ENCODE measurements at regions not wholly inside any gene's neighbourhood (a gene's known extent, or its start where the extent isn't known, plus 50 kb on each side); places are given as distances from the start of the nearest gene placed in this dataset.

DNA sequence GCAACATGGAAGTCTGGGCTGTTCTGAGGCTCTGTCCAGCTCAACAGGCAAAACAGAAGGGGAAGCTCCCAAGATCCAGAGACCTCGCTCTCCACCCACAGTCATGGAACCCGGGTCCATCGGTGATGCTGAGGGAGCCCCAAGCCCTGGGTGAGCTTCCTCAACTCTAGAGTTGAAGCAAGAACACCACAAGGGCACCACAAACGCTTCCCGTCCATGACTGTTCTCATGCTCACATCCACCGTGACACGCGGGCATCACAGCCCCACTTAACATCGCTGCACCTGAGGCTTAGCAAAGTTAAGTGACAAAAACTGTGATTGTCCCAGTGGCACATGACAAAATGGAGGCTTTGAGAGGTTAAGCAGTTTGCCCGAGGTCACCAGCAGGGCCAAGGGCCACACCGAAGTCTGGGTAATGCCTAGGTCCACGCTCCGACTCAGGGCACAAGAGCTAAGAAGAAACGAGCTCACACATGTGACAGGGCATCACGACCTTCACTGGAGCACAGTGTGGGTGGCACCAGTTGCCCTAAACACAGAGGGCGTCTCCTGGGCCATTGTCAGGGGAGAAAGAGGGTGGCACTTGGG is 110.6 kb downstream of the OAT start:
- BruUV-seq (replicated peaks), result no TSS peak
- Histone ChIP-seq H4K91ac (ENCODE audit: insufficient read depth, low read depth, low read length) (no peak overlapping the region), H3K23ac (ENCODE audit: low read depth, low read length) (no peak overlapping the region), H3K36me3 (ENCODE audit: control insufficient read depth, insufficient read depth, low read length) (no peaks in the 10 kb centered on the region), H2BK20ac (ENCODE audit: low read depth, low read length) (no peak overlapping the region), H3K56ac (ENCODE audit: extremely low read depth, insufficient read depth, low read length) (no peak overlapping the region), H3K4ac (ENCODE audit: low read depth, low read length) (no peak overlapping the region), H3K14ac (replicated peaks; ENCODE audit: low read depth, low read length) (no peak overlapping the region), H2BK15ac (ENCODE audit: low read depth, low read length) (no peak overlapping the region), H2AK5ac (ENCODE audit: low read depth, low read length) (no peak overlapping the region), H2AK9ac (replicated peaks; ENCODE audit: low read depth, low read length, poor library complexity) (no peak overlapping the region), H3K4me1 (ENCODE audit: control insufficient read depth, insufficient read depth, low read length) (no peaks in the 10 kb centered on the region), H3K18ac (ENCODE audit: low read depth, low read length) (no peak overlapping the region), H3K27ac (ENCODE audit: insufficient read depth, low read length) (no peak overlapping the region), H3K9me3 (ENCODE audit: control insufficient read depth, insufficient read depth, low read length) (peaks cover 13% of the 10 kb centered on the region), H2AFZ (replicated peaks; ENCODE audit: low read length, poor library complexity) (no peak overlapping the region), H3K27me3 (ENCODE audit: control insufficient read depth, insufficient read depth, low read length) (no peaks in the 10 kb centered on the region), H4K5ac (ENCODE audit: low read depth, low read length) (no peak overlapping the region), H3K4me2 (ENCODE audit: low read depth, low read length) (no peak overlapping the region), H2BK120ac (ENCODE audit: low read depth, low read length) (no peak overlapping the region), H3K79me1 (ENCODE audit: low read depth in 1 of 2, low read length in 2 of 2) (no peaks in the 10 kb centered on the region), H4K8ac (ENCODE audit: low read depth in 2 of 2, low read length in 2 of 2) (no peak overlapping the region), H2BK5ac (ENCODE audit: low read depth, low read length, poor library complexity, severe bottlenecking) (no peak overlapping the region), H3K9me1 (ENCODE audit: insufficient read depth, low read length) (no peaks in the 10 kb centered on the region), H4K20me1 (ENCODE audit: insufficient read depth, low read length) (no peaks in the 10 kb centered on the region), H3K9ac (ENCODE audit: low read depth, low read length) (no peak overlapping the region), H3K4me3 (ENCODE audit: insufficient read depth, low read depth, low read length) (no peak overlapping the region)
- POLR2A ChIA-PET (ENCODE audit: unreplicated experiment), result no interaction called here
- intact Hi-C loops (cut with micrococcal nuclease), result no loop called here
- in situ Hi-C loops (cut with MboI; ENCODE audit: low sequenced_read_pairs), result no loop called here
- no peak for DNase-seq
- ATAC-seq (ENCODE audit: low read depth), result no peak
- TF ChIP-seq RCOR1 (IDR thresholded peaks at IDR 0.05; ENCODE audit: insufficient replicate concordance, low read length) (no peak), ELK1 (IDR thresholded peaks at IDR 0.05; ENCODE audit: borderline replicate concordance, low read depth, low read length) (no peak), NFE2L2 (IDR thresholded peaks at IDR 0.05; ENCODE audit: low read depth, low read length) (no peak), MAFK (IDR thresholded peaks at IDR 0.05; ENCODE audit: low read depth, low read length) (no peak), CEBPB (IDR thresholded peaks at IDR 0.05; ENCODE audit: low read depth, low read length) (no peak), POLR2A (IDR thresholded peaks at IDR 0.05; ENCODE audit: low read depth, low read length) (no peak), RAD21 (IDR thresholded peaks at IDR 0.05; ENCODE audit: low read length) (no peak), FOS (IDR thresholded peaks at IDR 0.05; ENCODE audit: low read depth, low read length) (no peak)
- TF ChIP-seq, protein P1, sequence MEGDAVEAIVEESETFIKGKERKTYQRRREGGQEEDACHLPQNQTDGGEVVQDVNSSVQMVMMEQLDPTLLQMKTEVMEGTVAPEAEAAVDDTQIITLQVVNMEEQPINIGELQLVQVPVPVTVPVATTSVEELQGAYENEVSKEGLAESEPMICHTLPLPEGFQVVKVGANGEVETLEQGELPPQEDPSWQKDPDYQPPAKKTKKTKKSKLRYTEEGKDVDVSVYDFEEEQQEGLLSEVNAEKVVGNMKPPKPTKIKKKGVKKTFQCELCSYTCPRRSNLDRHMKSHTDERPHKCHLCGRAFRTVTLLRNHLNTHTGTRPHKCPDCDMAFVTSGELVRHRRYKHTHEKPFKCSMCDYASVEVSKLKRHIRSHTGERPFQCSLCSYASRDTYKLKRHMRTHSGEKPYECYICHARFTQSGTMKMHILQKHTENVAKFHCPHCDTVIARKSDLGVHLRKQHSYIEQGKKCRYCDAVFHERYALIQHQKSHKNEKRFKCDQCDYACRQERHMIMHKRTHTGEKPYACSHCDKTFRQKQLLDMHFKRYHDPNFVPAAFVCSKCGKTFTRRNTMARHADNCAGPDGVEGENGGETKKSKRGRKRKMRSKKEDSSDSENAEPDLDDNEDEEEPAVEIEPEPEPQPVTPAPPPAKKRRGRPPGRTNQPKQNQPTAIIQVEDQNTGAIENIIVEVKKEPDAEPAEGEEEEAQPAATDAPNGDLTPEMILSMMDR (conservative IDR thresholded peaks at IDR 0.05; ENCODE audit: low read depth, low read length), result no peak
- TF ChIP-seq, protein P2, sequence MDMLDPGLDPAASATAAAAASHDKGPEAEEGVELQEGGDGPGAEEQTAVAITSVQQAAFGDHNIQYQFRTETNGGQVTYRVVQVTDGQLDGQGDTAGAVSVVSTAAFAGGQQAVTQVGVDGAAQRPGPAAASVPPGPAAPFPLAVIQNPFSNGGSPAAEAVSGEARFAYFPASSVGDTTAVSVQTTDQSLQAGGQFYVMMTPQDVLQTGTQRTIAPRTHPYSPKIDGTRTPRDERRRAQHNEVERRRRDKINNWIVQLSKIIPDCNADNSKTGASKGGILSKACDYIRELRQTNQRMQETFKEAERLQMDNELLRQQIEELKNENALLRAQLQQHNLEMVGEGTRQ (IDR thresholded peaks at IDR 0.05; ENCODE audit: low read depth, low read length), result no peak
- dilution Hi-C loops (cut with HindIII; ENCODE audit: low sequenced_read_pairs, unreplicated experiment), result no loop called here
- 60% methylated on average over 5 of the region's 16 CpGs; no CpG with 5 or more reads in 1 of the 2 experiments for WGBS, 2 experiments (ENCODE audit: extremely low coverage in 2 of 2, insufficient read length in 1 of 2)
- CTCF ChIA-PET, result no interaction called here
